HG03439 (cell line): ENCODE measurements at regions not wholly inside any gene's neighbourhood (a gene's known extent, or its start where the extent isn't known, plus 50 kb on each side); places are given as distances from the start of the nearest gene placed in this dataset.

Source experiments
- ATAC-seq: cut with Tn5 transposase; IDR thresholded peaks from one replicate; pipeline ENCODE4 v1.9.1; 2021; ENCODE audit warnings: mild to moderate bottlenecking, moderate library complexity; ENCODE audit not compliant: unreplicated experiment

GRCh38 chr6:117076076-117076475 is 189.3 kb upstream of the VGLL2 start:
- no peak for ATAC-seq

- ATAC-seq: no peak
Measured at GRCh38 chr6:117077300-117077699, 188.1 kb upstream of the VGLL2 start.

GRCh38 chr6:117078624-117079023 is 186.7 kb upstream of the VGLL2 start:
- no peak for ATAC-seq

- no peak for ATAC-seq
Measured at GRCh38 chr6:117079951-117080350, 185.4 kb upstream of the VGLL2 start.

GRCh38 chr6:117089604-117090003 is 175.8 kb upstream of the VGLL2 start:
- no peak for ATAC-seq

GRCh38 chr6:117110146-117110545 is 155.2 kb upstream of the VGLL2 start:
- ATAC-seq: no peak

DNA sequence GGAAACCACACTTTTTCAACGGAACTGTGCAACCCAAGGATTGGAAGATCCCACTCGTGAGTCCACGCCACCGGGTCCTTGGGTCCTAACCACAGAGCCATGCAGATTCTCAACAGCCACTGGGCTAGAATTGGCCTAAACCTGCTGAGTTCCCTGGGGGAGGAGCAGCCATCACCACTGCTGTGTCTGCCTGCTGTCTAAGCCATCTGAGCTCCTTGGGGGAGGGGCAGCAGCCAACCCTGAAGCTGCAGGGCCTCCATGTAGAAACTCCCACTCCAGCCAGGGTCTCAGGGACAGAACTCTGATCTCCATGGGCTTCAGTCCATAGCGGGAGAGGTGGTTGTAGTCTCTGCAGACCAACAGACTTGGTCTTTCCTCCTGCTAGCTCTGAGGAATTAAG is 154.6 kb upstream of the VGLL2 start:
- no peak for ATAC-seq

- ATAC-seq: no peak
Measured at GRCh38 chr6:117117652-117118051, 147.7 kb upstream of the VGLL2 start.

- ATAC-seq: no peak
Measured at GRCh38 chr6:117118490-117118889, 146.9 kb upstream of the VGLL2 start.

GRCh38 chr6:117126213-117126612 is 139.1 kb upstream of the VGLL2 start:
- no peak for ATAC-seq

DNA sequence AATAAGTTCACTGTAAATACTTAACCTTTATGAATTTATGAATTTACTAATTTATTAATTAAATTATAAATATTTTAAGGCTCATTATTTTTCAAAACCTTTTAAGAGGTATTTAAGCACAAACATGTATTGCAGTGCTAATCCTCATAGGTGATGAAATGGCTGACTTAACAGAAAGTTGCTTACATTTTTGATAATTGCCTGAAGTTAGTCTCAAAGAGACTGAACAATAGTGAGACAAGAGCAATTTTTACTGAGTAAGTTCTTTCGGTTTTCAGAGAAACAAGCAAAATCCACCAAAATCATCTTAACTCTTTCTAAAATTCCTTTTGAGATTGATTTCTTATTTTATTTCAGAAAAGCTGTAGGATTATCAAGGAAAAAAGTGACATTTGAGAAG is 137.3 kb upstream of the VGLL2 start:
- ATAC-seq: no peak

- ATAC-seq: no peak
Measured at GRCh38 chr6:117130125-117130524, 135.2 kb upstream of the VGLL2 start.

DNA sequence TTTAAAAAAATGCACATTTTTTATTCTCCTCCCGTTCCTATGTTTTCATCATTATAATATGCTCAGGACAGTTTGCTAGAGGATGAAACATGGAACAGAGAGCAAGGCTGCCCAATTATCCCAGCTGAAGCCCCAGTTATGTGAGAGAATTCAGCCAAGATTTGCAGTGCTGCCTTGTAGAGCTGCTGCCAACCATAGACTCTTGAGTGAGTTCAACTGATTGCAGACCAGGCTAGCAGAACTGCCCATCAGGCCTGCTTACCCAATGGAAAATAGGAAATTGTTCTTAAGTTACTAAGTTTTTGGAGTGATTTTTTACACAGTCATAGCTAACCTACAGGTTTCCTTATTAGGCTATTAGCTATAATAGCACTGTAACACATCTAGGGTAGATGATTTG is 128.7 kb upstream of the VGLL2 start:
- no peak for ATAC-seq

GRCh38 chr6:117137711-117138110 is 127.6 kb upstream of the VGLL2 start:
- ATAC-seq: no peak

DNA sequence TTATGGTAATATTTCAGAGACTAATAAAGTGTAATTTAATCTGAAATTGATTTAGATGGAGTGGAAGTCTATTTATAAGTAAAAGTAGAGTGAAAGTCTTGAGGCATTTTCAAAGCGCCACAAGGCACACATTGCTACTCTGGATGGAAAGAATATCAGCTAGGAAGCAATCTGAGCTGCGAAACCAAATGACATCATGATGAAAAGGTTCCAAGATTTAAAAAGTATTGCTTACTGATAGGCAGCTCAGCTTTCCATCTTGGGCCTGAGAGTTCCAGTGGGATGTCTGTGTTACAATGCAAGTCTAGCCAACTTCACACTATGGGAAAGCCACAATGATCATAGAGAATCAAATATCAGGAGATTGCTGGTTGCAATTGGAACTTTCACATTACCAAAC is 126.9 kb upstream of the VGLL2 start:
- no peak for ATAC-seq

- ATAC-seq: no peak
Measured at GRCh38 chr6:117138920-117139319, 126.4 kb upstream of the VGLL2 start.

DNA sequence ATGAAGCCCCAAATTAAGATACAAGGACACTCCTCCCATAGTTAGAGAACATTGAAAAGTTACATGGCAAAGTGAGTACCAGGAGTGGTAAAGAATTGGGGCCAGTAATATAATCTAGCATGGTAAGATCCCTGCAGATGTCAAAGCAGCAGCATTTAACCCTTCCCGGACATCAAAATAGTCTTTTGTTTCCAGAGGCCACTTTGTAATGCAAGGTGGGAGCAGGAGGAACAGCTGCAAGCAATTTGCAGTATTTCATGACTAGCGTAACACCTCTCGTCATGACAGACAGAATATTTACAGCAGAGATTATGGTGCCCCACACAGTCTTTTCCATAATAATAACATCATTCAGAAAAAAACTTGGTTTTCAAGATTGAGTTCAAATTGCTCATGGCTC is 123.2 kb upstream of the VGLL2 start:
- ATAC-seq: no peak

GRCh38 chr6:117142995-117143394 is 122.4 kb upstream of the VGLL2 start:
- no peak for ATAC-seq

DNA sequence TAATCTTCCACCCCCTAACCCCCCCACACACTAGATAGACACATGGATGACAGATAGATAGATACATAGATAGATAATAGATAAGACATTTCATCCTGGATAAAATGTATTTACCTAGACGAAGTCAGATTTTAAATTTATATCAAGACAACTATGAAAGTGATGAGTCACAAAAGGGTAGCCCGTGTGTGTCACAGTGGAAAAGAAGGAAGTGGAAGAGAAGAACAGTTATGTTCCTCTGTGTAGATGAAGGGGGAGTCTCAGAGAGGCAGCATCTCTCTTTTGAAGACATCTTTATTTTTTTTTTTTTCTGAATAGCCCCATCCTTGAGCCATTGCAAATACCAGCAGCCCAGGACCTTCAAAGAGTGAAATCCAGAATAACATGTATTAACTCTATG is 121.7 kb upstream of the VGLL2 start:
- ATAC-seq: no peak

DNA sequence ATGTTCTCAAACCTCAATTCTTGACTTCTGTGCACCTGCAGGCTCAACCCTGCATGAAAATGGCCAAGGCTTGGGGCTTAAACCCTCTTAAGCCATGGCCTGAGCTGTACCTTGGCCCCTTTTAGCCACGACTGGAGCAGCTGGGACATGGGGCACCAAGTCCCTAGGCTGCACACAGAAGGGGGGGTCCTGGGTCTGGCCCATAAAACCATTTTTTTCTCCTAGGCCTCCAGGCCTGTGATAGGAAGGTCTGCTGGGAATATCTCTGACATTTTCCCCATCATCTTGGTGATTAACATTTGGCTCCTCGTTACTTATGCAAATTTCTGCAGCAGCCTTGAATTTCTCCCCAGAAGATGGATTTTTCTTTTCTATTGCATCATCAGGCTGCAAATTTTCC is 119.4 kb upstream of the VGLL2 start:
- ATAC-seq: no peak

- no peak for ATAC-seq
Measured at GRCh38 chr6:117149324-117149723, 116.0 kb upstream of the VGLL2 start.

- ATAC-seq: no peak
Measured at GRCh38 chr6:117156741-117157140, 108.6 kb upstream of the VGLL2 start.

DNA sequence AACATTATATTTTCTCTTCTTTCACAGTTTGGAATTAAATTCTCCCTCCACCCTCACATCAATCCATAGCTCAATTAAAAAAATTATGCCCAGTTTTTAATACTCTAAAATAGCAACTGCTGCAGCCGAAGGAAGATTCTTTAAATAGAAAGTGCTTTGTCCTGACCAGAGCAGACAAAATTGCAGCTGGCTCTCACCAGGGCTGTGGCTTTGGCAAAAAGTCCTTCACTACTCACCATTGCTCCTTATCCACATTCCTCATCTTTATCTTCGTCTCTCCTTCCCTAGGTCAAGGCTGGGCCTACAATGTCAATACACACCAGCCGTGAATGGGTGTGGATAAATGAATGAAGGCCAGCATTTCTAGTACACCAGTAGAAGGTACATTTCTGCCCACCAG is 107.9 kb upstream of the VGLL2 start:
- ATAC-seq: no peak

DNA sequence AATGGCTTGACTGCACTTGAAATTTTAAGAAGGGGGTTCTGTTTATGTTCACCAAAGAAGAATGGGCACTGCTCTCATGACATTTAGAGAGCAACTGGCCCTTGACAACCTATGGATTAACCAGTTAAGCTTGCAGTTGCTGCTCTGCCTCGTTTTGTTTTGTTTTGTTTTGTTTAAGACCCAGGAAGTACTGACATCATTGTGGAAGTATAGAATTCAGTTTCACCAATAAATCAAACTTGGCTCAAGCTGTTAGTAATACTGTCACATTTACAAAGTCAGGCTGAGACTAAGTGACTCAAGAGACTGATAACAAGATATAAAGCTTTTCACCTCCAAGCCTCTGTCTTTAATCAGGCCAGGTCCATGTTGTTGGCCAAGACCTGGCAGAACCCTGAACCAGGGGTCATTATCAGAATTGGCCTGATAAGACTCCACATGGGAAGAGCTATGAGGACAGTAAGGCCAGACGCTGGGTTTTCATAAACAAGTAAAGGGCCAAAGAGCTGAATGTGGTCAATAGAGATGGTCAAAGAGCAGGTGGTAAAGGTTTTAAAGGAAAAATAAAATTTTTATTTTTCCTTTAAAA is 99.4 kb upstream of the VGLL2 start:
- ATAC-seq: no peak
